Trophoblast cell (in vitro differentiated cells and primary cell): ENCODE measurements at regions not wholly inside any gene's neighbourhood (a gene's known extent, or its start where the extent isn't known, plus 50 kb on each side); places are given as distances from the start of the nearest gene placed in this dataset.

Source experiments
- DNase-seq, 2 donors: peaks; one replicate each; pipeline ENCODE4 v3.0.0-alpha.2; 2016
- H2AFZ ChIP-seq: 2 replicates; pipeline ENCODE4 v1.6.1; 2013; ENCODE audit warnings: low read length, moderate library complexity, mild to moderate bottlenecking; ENCODE audit not compliant: insufficient read depth, poor library complexity
- H2AK5ac ChIP-seq: 2 replicates; pipeline ENCODE4 v1.6.1; 2013; ENCODE audit warnings: mild to moderate bottlenecking, low read length
- H2BK120ac ChIP-seq: 2 replicates; pipeline ENCODE4 v1.6.1; 2013; ENCODE audit warnings: low read length, mild to moderate bottlenecking, moderate library complexity; ENCODE audit not compliant: insufficient read depth, poor library complexity
- H2BK12ac ChIP-seq: 2 replicates; pipeline ENCODE4 v1.6.1; 2013; ENCODE audit warnings: mild to moderate bottlenecking, low read length, moderate library complexity
- H2BK5ac ChIP-seq: 2 replicates; pipeline ENCODE4 v1.6.1; 2013; ENCODE audit warnings: low read length, low read depth, moderate library complexity, mild to moderate bottlenecking; ENCODE audit not compliant: poor library complexity
- H3K14ac ChIP-seq: 2 replicates; pipeline ENCODE4 v1.6.1; 2013; ENCODE audit warnings: mild to moderate bottlenecking, low read length
- H3K18ac ChIP-seq: 2 replicates; pipeline ENCODE4 v1.6.1; 2013; ENCODE audit warnings: mild to moderate bottlenecking, low read length
- H3K23ac ChIP-seq: 2 replicates; pipeline ENCODE4 v1.6.1; 2013; ENCODE audit warnings: low read length
- H3K27ac ChIP-seq: 2 replicates; pipeline ENCODE4 v1.5.1; 2013; ENCODE audit warnings: low read depth, mild to moderate bottlenecking, inconsistent platforms, low read length, moderate library complexity
- H3K27me3 ChIP-seq: 2 replicates; pipeline ENCODE4 v1.6.1; 2013; ENCODE audit warnings: inconsistent platforms, mild to moderate bottlenecking, low read length, moderate library complexity; ENCODE audit not compliant: insufficient read depth
- H3K36me3 ChIP-seq, 2 experiments: 1 replicate in 1 of 2; 2 replicates in 1 of 2; pipeline ENCODE4 v1.6.1; 2013; ENCODE audit warnings: low read length in 2 of 2, mild to moderate bottlenecking in 2 of 2, moderate library complexity in 1 of 2; ENCODE audit not compliant: insufficient read depth in 2 of 2, control insufficient read depth in 1 of 2
- H3K4ac ChIP-seq: 2 replicates; pipeline ENCODE4 v1.6.1; 2013; ENCODE audit warnings: low read depth, mild to moderate bottlenecking, low read length, moderate library complexity
- H3K4me1 ChIP-seq, 2 experiments: 1 replicate in 1 of 2; 2 replicates in 1 of 2; pipeline ENCODE4 v1.6.1; 2013; ENCODE audit warnings: low read length in 2 of 2, mild to moderate bottlenecking in 2 of 2, moderate library complexity in 1 of 2; ENCODE audit not compliant: insufficient read depth in 2 of 2, control insufficient read depth in 1 of 2
- H3K4me2 ChIP-seq: 2 replicates; pipeline ENCODE4 v1.6.1; 2013; ENCODE audit warnings: inconsistent platforms, mild to moderate bottlenecking, low read length, moderate library complexity
- H3K4me3 ChIP-seq: 2 replicates; pipeline ENCODE4 v1.5.1; 2013; ENCODE audit warnings: mild to moderate bottlenecking, low read depth, low read length, inconsistent platforms
- H3K79me1 ChIP-seq: one replicate; pipeline ENCODE4 v1.6.1; 2013; ENCODE audit warnings: low read length
- H3K79me2 ChIP-seq: 2 replicates; pipeline ENCODE4 v1.6.1; 2013; ENCODE audit warnings: low read length, mild to moderate bottlenecking; ENCODE audit not compliant: control insufficient read depth, insufficient read depth, poor library complexity
- H3K9ac ChIP-seq: 2 replicates; pipeline ENCODE4 v1.6.1; 2013; ENCODE audit warnings: mild to moderate bottlenecking, low read length
- H3K9me3 ChIP-seq: 2 replicates; pipeline ENCODE4 v1.6.1; 2013; ENCODE audit warnings: low read depth, mild to moderate bottlenecking, control low read depth, inconsistent platforms, low read length; ENCODE audit not compliant: insufficient read depth
- H4K12ac ChIP-seq: 2 replicates; pipeline ENCODE4 v1.6.1; 2013; ENCODE audit warnings: low read depth, mild to moderate bottlenecking, low read length, moderate library complexity
- H4K8ac ChIP-seq: 2 replicates; pipeline ENCODE4 v1.6.1; 2013; ENCODE audit warnings: low read depth, mild to moderate bottlenecking, low read length, moderate library complexity
- H4K91ac ChIP-seq: one replicate; pipeline ENCODE4 v1.6.1; 2013; ENCODE audit warnings: low read depth, mild to moderate bottlenecking, low read length, moderate library complexity
- WGBS: extraction: QIAGEN DNeasy Blood & Tissue Kit; methylation state at CpG from one replicate; pipeline ENCODE4 v1.1.7; 2013; ENCODE audit warnings: missing lambda C conversion rate; ENCODE audit not compliant: insufficient read length, insufficient coverage; ENCODE audit errors: extremely low coverage; 5-methylcytosine and 5-hydroxymethylcytosine counted together

GRCh38 chr11:71199226-71199820 lies 53.1 kb downstream of the SHANK2 start:
- H3K18ac ChIP-seq: no peak overlapping the region
- no CpG with 5 or more reads among the region's 20 CpGs for WGBS

GRCh38 chr11:71198823-71199165 lies 53.6 kb downstream of the SHANK2 start:
- no peak overlapping the region for H2BK12ac ChIP-seq
- no peak overlapping the region for H4K12ac ChIP-seq
- no peaks in the 10 kb centered on the region for H3K27me3 ChIP-seq
- H3K4me2 ChIP-seq: no peak overlapping the region
- H3K9ac ChIP-seq: no peak overlapping the region
- no peak overlapping the region for H2BK120ac ChIP-seq
- H3K18ac ChIP-seq: no peak overlapping the region
- H3K79me1 ChIP-seq: no peaks in the 10 kb centered on the region
- no CpG with 5 or more reads among the region's 11 CpGs for whole genome bisulfite sequencing
- H4K8ac ChIP-seq: no peak overlapping the region
- H3K4me1 ChIP-seq: peaks cover 0 to 3% of the 10 kb centered on the region in 2 experiments
- no peaks in the 10 kb centered on the region for H3K79me2 ChIP-seq
- H3K27ac ChIP-seq: no peak overlapping the region
- H3K23ac ChIP-seq: no peak overlapping the region
- DNase-seq: no peak
- H2AFZ ChIP-seq: no peak overlapping the region
- H3K14ac ChIP-seq: no peak overlapping the region
- no peaks in the 10 kb centered on the region for H3K9me3 ChIP-seq
- no peak overlapping the region for H4K91ac ChIP-seq
- no peak overlapping the region for H3K4ac ChIP-seq
- no peak overlapping the region for H2BK5ac ChIP-seq
- no peak overlapping the region for H3K4me3 ChIP-seq
- peaks cover 6% of the 10 kb centered on the region in 2 experiments for H3K36me3 ChIP-seq
- H2AK5ac ChIP-seq: no peak overlapping the region

More at GRCh38 chr11:71199226-71199820, 53.1 kb downstream of the SHANK2 start:
- Histone ChIP-seq H3K9me3 (no peaks in the 10 kb centered on the region), H3K14ac (no peak overlapping the region), H3K4me1 (peaks cover 0 to 3% of the 10 kb centered on the region in 2 experiments), H2BK5ac (no peak overlapping the region), H3K27ac (no peak overlapping the region), H2AFZ (no peak overlapping the region), H3K4ac (no peak overlapping the region), H3K79me2 (no peaks in the 10 kb centered on the region), H3K9ac (no peak overlapping the region), H3K27me3 (no peaks in the 10 kb centered on the region), H3K79me1 (no peaks in the 10 kb centered on the region), H3K4me3 (no peak overlapping the region), H3K4me2 (no peak overlapping the region), H4K12ac (no peak overlapping the region), H2AK5ac (no peak overlapping the region), H2BK12ac (no peak overlapping the region), H4K91ac (no peak overlapping the region), H2BK120ac (no peak overlapping the region), H3K36me3 (peaks cover under 1 to 2% of the 10 kb centered on the region in 2 experiments), H4K8ac (no peak overlapping the region), H3K23ac (no peak overlapping the region)
- DNase-seq: peak; percentile 58 to 69

- Histone ChIP-seq H3K79me1 (no peaks in the 10 kb centered on the region), H2BK5ac (no peak overlapping the region), H2AK5ac (no peak overlapping the region), H2AFZ (no peak overlapping the region), H2BK120ac (no peak overlapping the region), H3K36me3 (peaks cover 7 to 9% of the 10 kb centered on the region in 2 experiments), H3K27me3 (no peaks in the 10 kb centered on the region), H3K9me3 (no peaks in the 10 kb centered on the region), H3K9ac (no peak overlapping the region), H4K12ac (no peak overlapping the region), H2BK12ac (no peak overlapping the region), H3K18ac (no peak overlapping the region), H3K27ac (no peak overlapping the region), H3K14ac (no peak overlapping the region), H4K8ac (no peak overlapping the region), H4K91ac (no peak overlapping the region), H3K4me1 (peaks cover 0 to 3% of the 10 kb centered on the region in 2 experiments), H3K4ac (no peak overlapping the region), H3K23ac (no peak overlapping the region), H3K79me2 (no peaks in the 10 kb centered on the region), H3K4me3 (no peak overlapping the region), H3K4me2 (no peak overlapping the region)
- no CpG with 5 or more reads among the region's 17 CpGs for WGBS
- no peak for DNase-seq
Observed at GRCh38 chr11:71198141-71198822, 54.1 kb downstream of the SHANK2 start.

GRCh38 chr11:71197096-71197495 lies 55.3 kb downstream of the SHANK2 start:
- no CpG with 5 or more reads among the region's 5 CpGs for WGBS
- no peak overlapping the region for H3K4me2 ChIP-seq
- H3K9me3 ChIP-seq: no peaks in the 10 kb centered on the region

More at GRCh38 chr11:71197096-71197495, 55.3 kb downstream of the SHANK2 start:
- H3K79me1 ChIP-seq: no peaks in the 10 kb centered on the region
- no peak overlapping the region for H3K23ac ChIP-seq
- H4K8ac ChIP-seq: no peak overlapping the region
- H4K91ac ChIP-seq: no peak overlapping the region
- DNase-seq: no peak
- H4K12ac ChIP-seq: no peak overlapping the region
- peaks cover 7 to 11% of the 10 kb centered on the region in 2 experiments for H3K36me3 ChIP-seq
- H3K14ac ChIP-seq: no peak overlapping the region
- no peak overlapping the region for H2AK5ac ChIP-seq
- H3K4me1 ChIP-seq: peaks cover 0 to 3% of the 10 kb centered on the region in 2 experiments
- H3K4ac ChIP-seq: no peak overlapping the region
- no peak overlapping the region for H2BK5ac ChIP-seq
- no peak overlapping the region for H3K18ac ChIP-seq
- no peak overlapping the region for H3K4me3 ChIP-seq
- H3K9ac ChIP-seq: no peak overlapping the region
- H2AFZ ChIP-seq: no peak overlapping the region
- no peak overlapping the region for H2BK120ac ChIP-seq
- H3K79me2 ChIP-seq: no peaks in the 10 kb centered on the region
- H3K27ac ChIP-seq: no peak overlapping the region
- H3K27me3 ChIP-seq: no peaks in the 10 kb centered on the region
- no peak overlapping the region for H2BK12ac ChIP-seq
